Activated T-helper 1 cell treated with Interleukin-2 at 50 U/mL for 16 hours (primary cell): ENCODE measurements at regions not wholly inside any gene's neighbourhood (a gene's known extent, or its start where the extent isn't known, plus 50 kb on each side); places are given as distances from the start of the nearest gene placed in this dataset.

ENCODE experiments used
- DNase-seq: peaks from one replicate; pipeline ENCODE4 v3.0.0-alpha.2; 2020; ENCODE audit warnings: low read depth

DNA sequence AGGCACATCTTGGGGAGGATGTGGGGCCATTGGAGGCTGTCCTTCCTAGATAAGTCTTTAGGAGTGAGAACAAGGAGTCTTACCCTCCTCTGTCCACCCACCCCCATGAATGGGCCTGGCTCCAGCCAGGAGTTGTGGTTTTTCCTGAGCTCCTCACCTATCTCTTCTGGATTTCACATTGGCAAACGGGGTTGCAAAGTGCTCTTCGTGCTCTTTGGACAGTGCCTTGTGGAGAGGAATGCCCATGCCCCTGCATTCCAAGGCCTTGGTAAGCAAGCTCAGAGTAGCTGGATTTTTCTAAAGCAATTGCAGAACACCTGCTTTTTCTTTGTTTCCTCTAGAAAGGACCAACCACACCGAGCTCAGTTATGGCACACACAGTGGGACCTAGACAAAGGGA is 152.1 kb upstream of the CAMK1G start:
- no peak for DNase-seq

DNA sequence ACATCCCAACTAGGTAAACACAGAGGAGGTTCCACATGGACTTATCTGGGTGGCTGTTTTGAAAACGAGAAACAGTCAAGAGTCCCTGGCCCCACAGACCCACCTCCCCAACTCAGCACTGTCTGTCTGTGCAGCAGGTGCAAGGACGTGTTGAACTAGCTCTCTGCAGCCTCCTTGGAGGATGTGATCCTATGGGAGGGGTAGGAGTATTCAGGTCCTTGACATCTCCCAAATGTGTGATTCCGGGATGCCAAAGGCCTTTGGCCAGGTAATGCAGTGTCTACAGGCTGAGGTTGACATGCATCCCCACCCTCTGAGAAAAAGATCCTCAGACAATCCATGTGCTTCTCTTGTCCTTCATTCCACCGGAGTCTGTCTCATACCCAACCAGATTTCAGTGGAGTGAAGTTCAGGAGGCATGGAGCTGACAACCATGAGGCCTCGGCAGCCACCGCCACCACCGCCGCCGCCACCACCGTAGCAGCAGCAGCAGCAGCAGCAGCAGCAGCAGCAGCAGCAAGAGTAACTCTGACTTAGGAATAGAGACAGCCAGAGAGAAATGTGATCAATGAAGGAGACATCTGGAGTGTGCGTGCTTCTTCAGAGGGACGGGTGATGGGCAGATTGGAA is 151.6 kb upstream of the CAMK1G start:
- no peak for DNase-seq

DNA sequence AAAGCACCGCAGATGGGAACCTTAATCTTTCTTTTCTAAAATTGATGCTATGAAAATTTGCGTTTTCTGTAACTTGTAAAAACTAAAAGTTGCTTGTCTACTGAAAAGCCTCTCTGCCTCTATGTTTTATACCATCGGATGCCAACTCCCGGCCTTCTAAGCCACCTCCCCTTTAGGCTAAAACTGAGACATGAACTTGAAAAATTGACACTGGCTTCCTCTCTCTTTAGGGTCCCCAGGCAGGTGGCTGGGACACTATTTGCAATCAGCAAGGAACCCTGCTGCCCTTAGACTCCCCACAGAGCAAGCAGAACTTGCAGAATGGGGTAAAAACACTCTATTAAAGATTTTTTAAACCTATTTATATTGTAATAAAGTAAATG is 151.1 kb upstream of the CAMK1G start:
- DNase-seq = no peak

DNA sequence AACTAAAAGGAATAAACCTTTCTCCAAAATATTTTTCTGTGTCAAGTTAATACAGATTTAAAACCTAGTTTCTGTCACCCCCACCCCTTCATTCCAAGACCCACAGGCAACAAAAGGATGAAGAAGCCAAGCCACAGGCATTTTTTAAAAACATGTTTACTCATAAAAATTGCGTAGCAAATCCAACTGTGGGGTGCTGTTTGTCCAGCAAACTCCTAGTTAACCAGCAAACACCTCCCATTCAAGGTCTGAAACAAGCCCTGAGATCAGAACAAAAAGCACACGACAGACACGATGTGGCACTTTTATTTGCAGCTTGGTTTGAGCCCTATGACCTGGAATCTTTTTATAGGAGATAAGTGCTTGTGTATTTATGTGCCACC is 149.9 kb upstream of the CAMK1G start:
- no peak for DNase-seq

DNA sequence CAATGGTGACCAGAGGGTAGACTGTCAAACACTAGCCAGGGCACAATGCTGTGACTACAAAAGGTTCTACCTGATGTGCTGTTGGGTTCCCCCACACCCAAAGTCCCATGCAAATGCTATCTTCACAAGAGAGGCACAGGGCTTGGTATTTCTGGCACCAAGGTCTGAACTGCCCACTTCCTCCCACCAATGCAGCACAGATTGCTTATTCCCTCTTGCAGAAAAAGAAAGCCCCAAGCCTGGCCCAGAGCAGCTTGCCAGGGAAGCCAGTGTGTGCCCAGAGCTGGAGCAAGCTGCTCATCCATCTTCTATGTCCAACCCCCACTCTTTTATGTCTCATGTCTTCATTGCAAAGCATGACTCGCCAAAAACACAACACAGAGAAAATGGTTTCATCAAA is 149.4 kb upstream of the CAMK1G start:
- DNase-seq = no peak

DNA sequence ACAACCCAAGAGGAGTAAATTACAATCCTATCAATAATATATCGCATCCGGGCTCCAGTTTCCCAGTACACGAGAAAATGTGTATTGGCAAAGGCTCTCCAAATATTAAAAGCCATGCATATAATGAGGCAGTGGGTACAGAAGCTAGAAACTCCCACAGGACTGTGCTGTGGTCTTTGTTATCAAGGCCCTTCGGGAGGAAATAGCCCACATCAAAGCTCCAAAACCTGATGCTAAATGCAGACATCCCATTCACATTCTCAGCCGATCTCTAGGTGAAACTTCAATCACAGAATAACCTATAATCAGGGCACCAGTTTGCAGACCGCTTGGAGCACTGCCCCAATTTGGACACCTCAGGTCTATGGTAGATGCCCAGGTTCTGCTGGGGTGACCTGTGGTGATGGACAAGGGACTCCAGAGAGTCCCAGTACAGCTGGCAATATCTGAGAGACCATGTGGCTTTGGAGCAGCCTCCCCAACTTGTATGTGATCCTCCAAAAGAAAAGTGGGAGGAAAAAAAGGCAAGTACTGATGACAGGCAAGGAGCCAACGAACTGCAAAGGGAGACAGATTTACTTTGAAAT is 148.8 kb upstream of the CAMK1G start:
- no peak for DNase-seq

DNA sequence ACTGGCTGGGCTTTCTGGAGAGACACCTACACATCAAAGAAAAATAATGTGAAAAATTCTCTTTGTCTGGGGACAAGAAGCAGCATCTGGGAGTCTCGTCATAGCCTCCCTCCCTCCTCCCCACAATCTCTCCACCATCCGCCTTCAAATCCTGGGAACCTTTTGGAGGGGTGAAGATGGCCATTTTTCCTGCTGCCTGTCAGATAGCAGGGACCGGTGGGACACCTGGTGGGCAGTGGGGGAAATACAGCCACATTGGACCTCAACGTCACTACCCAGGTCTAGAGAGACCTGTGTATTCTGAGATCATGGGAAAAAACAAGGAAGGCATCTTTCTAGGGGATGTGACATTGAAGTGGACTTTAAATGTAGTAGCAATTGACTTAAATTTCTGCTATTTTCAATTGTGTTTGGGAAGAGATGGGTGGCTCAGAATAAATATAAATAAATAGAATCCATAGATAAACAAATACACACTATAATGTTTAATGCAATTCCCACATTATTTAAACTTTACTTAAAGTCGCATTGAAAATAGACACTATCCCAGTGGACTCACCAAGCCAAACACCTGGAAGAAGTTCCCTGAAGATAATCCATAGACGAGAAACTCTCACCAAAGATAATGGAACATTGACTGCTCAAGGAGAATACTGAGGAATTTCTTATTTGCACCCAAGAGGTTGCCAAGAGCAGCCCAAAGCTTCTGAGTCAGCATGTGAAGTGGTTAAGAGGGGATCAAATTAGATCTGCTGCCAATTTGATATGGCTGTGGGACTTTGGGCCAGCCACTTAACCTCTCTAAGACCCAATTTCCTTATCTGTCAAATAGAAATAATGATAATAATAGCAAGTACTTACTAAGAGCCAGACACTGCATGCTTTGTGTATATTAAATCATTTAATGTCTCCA is 147.6 kb upstream of the CAMK1G start:
- DNase-seq = no peak

DNA sequence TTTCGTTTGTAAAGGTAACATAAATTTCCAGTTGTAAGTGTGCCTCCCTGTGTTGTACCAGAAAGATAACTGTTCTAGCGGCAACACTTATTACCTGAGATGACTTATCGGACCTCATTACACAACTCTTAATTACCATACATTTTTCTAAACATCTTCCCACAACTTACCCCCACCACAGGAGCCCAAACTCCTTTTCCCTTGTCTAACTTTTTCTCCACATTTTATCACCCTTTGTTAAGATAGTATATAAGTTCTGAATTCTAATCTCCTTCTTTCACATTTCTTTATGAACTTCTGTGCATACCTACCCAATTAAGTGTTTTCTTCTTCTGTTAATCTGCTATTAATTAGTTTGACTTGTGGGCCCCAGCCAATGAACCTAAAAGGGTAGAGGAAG is 143.7 kb upstream of the CAMK1G start:
- DNase-seq = no peak

DNA sequence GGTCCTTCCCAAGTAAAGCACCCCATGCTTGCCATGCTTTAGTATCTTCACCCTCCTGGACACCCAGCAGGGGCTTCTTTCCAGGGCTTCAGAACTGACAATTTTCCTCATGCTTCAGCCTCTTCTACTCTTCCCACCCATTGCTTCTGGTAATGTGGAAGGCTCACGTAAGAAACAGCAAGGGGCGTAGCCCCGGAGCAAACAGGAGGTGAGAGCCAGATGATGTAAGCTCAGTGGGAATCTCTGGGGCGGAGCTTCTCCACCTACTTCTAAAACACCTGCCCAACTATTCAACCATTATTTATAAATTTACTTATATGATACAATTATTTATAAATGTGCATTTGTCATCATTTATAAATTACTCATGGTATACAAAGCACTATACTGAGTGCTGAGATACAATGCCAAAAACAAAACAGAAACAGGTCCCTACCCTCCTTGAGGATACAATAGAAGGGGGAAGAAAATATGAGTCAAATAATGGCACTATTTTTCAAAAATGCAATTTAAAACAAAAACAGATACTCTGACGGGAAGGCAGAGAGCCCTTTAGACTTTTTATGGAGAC is 140.1 kb upstream of the CAMK1G start:
- no peak for DNase-seq

DNA sequence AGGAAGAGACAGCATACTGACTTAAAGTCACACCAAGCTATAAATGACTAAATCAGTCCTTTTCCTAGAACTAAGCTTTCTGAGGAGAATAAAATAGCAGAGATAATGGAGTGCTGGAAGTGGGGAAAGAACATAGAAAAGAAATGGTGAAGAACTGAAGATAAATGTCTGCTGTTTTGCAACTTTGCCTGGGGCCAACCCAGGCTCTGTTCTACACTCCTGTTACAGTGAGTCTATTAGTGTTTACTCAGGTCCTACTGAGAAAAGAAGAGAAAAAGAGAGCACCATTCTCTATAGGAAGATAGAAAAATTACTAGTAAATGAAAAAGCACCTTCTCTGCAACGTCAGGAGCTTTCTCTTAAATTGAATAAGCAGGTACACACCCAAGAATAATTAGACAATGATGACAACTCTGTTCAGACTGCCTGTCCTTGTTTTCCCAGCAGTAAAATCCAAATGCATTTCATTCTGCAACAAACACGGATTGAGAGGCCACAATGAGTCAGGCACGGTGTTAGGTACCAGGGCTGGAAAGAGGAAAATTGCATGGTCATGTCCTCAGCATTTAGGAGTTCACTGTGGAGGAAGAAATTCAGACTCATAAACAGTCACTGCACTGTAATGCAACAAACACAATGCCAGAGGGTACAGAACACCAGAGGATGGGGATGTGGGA is 139.4 kb upstream of the CAMK1G start:
- no peak for DNase-seq

DNA sequence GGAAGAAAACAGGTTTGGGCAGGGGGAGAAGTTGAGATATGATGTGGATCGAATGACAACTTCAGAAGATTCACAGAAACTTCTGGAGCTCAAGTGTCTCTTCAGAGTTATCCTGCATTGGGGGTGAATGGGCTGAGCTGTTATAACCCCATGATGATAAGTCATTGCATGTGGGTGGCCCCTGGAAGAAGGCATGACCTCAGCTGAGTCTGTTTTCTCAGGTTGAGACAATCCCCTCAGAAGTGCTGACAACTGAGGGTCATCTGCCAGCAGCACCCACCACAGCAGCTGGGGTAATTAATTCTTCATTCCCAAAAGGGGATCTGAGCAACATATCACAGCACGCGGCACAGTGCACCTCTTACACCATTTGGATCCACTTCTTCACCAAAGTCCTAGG is 138.6 kb upstream of the CAMK1G start:
- DNase-seq = no peak

DNA sequence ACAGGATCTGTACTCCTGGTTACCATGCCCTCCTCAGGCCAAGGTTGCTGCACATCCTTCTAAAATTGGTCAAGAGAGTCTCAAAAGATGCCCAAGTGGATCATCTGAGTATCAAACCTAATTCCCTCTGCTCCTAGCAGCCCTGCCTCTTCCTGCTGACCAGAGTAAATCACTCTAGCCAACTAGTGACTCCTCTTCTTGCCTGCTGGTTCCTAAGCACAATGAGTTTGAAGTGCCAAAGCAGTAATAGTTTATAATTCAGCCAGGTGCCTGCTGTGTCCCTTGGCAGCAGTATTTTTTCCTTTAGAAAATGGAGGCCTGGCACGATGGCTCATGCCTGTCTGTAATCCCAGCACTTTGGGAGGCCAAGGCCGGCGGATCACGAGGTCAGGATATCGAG is 137.9 kb upstream of the CAMK1G start:
- DNase-seq = no peak

DNA sequence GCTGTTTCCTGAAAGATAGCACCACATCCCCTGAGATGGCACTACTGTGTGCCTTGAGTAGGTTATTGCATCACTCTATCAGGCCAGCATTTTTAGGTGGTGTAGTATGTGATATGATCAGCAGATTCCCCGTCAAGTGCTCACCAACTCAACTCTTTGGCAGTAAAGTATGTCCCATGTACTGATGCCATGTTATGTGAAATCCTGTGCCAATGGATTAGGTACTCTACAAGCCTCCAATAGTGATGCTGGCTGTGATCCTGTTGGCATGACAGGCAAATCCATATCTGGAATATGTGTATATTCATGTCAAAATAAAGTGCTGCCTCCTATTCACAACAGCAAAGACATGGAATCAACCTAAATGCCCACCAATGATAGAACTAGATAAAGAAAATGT is 137.2 kb upstream of the CAMK1G start:
- no peak for DNase-seq

DNA sequence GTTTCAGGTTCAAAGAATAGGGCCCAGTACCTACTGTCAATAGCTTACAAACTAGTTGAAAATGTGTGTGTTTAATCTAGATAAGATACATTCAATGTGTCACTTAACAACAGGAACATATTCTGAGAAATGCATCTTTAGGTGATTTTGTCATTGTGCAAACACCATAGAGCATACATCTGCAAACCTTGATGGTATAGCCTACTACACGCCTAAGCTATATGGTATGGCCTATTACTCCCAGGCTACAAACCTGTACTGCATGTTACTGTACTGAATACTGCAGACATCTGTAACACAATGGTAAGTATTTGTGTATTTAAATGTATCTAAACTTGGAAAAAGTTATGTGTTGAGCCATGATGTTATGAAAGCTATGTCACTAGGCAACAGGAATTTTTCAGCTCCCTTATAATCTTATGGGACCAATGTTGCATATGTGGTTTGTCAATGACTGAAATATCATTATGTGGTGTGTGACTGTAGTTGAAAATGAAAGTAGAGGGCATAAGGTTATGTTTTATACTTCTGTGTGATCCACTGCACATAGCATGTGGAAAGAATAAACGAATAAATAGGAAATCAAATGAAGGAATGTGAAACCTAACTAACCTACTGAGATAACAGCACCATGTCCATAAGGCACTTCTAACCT is 129.0 kb upstream of the CAMK1G start:
- DNase-seq = no peak

DNA sequence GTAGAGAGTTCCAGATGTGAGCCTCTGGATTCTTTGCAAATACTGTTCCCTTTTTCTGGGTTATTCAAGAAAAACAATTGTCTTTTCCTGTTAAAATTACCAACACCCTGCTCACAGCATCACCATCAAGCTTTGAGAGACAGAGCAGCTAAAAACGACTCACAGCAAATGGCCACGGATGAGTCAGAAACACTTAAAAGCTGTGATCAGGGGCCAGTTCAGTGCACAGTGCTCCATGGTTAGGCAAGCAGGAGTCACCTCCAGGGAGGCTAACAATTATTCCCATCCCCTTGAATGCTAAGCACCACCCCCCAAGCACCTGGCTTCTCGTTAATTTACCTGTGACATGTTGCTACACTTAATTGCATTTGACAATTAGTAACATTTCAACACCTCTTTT is 128.4 kb upstream of the CAMK1G start:
- DNase-seq = no peak

DNA sequence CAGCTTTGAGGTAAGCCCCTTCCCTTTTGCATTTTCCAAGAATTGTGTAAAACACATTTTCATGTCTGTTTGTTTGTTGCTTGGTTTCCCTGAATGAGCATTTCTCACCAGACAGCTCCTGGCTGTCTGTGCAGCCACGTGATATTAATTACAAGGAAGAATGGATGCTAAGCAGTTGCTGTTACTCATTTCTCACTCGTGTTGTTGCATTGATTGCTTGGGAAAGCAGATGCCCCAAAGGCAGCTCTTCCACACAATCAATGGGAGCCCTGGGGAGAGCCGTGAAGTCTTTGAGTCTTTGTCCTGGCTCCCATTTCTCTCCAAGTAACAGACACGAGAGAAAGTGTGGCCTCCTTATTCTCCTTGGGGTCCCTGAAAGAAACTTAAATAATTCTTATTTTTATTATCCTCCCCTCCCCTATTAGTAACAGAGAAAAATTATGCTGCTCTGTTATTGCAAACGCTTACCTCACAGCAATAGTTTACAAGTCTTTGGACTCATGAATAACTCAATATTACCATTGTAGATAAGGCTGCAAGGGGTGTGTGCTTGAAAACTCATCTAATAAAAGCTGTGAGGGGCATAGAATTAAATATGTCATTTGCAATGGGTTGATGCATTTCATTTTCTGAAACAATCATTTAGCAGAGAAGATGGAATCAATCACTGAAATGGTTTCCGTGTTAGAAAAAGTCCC is 127.7 kb upstream of the CAMK1G start:
- DNase-seq = no peak

DNA sequence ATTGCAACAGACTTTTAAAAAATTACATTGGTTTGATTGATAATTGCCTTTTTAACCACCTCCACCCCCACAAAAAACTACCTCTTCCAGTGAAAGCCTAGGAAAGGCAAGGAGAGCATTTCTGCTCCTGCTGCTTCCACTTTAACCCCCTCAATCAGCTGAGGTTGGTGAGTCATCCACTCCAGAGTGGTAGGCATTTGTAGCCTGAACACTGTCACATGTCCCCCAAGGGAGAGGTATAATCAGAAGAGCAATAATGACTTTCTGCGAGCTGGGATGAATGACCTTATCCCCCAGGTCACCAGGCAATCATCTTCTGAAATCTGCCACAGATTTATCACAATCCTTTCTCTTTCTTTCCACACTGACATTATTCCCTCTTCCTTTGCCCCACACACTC is 126.6 kb upstream of the CAMK1G start:
- DNase-seq = no peak

DNA sequence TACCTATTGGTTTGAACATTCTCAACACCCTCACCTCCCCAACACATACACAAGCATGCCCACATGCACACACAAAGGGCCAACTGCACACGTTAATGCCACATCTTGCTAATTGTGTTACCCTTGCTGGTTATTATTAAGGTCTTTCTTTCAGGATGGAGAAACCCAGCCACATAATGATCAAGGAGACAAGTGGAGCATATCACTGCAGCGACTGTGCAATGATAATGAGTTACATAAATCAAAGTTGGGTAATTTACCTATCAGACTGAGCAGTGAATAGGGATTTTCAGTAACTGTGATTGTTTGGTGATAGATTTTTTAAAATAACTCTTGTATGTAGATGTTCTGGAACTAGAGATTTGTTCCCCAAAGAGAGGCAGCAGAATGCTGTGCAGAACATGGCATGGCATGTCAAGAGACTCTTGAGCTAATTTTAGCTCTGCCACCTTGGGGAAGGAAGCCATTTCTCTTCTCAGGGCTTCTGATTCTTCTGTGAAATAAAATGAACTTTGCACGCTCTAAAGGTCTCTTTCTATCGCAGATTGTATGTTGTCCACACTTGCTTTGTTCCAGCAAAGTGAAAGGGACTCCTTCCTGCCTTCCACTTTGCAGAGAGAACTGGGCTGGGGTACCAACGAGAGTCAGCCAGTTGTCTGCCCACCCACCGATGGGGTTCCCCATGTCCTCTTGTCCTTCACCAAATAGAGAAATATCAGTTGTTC is 126.0 kb upstream of the CAMK1G start:
- no peak for DNase-seq

DNA sequence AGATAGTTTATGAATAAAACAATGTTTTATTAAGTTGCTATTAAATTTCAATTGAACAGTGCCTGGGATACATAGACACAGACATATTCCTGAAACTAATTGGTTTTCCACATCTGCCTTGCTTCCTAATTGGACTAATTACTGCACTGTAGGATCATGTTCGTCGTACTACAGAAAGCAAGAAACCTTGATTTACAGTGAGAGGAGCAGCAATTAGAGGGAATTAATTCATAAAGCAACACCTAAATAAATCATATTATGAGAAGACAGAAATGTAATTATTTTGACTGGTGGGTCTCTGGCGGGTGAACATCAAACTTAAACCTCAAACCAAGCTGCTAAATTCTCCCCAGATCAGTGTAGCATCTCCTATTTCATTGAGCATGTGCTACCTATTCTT is 124.6 kb upstream of the CAMK1G start:
- no peak for DNase-seq

DNA sequence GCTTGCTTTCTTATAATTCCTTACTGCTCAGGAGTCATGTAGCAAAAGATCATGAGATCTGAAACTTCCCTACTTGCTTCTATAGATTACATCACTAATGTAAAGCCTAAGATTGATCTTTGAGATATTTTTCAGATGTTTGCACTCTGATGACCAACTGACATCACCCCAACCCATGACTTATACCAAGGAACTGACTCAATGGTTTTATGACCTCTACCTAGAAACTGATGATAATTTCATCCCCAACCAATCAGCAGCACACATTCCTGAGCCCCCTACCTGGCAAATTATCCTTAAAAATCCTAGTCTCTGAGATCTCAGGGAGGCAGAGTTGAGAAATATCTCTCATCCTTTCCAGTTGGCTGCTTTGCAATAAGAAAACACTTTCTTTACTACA is 122.3 kb upstream of the CAMK1G start:
- DNase-seq = no peak

DNA sequence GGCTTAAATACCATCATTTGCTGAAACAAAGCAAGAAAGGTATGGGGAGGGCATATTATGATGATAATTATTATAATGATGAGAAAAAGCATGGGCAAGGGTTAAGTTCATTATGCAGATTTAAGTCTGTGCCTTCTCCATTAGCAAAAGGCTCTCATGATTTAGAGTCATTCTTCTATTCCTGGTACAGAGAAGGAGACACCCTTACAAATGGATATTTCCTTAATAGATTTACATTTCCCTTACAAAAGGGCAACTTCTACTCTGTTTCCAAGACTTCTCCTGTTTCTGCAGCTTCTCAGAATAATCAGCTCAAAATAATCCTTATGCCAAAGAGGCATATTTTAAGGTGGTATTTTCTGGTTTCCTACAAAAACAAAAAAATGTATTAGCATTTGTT is 121.1 kb upstream of the CAMK1G start:
- no peak for DNase-seq
